Mesenchymal stem cell (in vitro differentiated cells and primary cell): ENCODE measurements at regions not wholly inside any gene's neighbourhood (a gene's known extent, or its start where the extent isn't known, plus 50 kb on each side); places are given as distances from the start of the nearest gene placed in this dataset.

Experiments
- DNase-seq: peaks from one replicate; pipeline ENCODE4 v3.0.0-alpha.2; 2013
- H2AFZ ChIP-seq: one replicate; pipeline ENCODE4 v1.6.1; 2013; ENCODE audit warnings: low read depth, mild to moderate bottlenecking, control low read depth, inconsistent platforms, low read length, moderate library complexity
- H2AK5ac ChIP-seq: 2 replicates; pipeline ENCODE4 v1.6.1; 2013; ENCODE audit warnings: low read length, moderate library complexity, mild to moderate bottlenecking, inconsistent platforms; ENCODE audit not compliant: severe bottlenecking
- H2BK120ac ChIP-seq: one replicate; pipeline ENCODE4 v1.6.1; 2013; ENCODE audit warnings: low read depth, mild to moderate bottlenecking, inconsistent platforms, low read length, moderate library complexity
- H2BK12ac ChIP-seq, 2 experiments: one replicate each; pipeline ENCODE4 v1.6.1; 2013; ENCODE audit warnings: inconsistent platforms in 2 of 2, low read length in 2 of 2, mild to moderate bottlenecking in 2 of 2, moderate library complexity in 2 of 2, control low read depth in 1 of 2
- H2BK15ac ChIP-seq: one replicate; pipeline ENCODE4 v1.6.1; 2013; ENCODE audit warnings: mild to moderate bottlenecking, low read depth, inconsistent platforms; ENCODE audit not compliant: poor library complexity, severe bottlenecking
- H2BK5ac ChIP-seq: 2 replicates; pipeline ENCODE4 v1.6.1; 2013; ENCODE audit warnings: low read depth, mild to moderate bottlenecking, low read length, control low read depth, inconsistent platforms; ENCODE audit not compliant: poor library complexity, severe bottlenecking
- H3K14ac ChIP-seq, 2 experiments: one replicate each; pipeline ENCODE4 v1.6.1; 2013; ENCODE audit warnings: inconsistent platforms in 2 of 2, low read length in 2 of 2, control low read depth in 1 of 2, mild to moderate bottlenecking in 1 of 2, moderate library complexity in 1 of 2
- H3K18ac ChIP-seq, 2 experiments: one replicate each; pipeline ENCODE4 v1.6.1; 2013; ENCODE audit warnings: inconsistent platforms in 2 of 2, low read length in 2 of 2, control low read depth in 1 of 2, low read depth in 1 of 2, mild to moderate bottlenecking in 1 of 2
- H3K23ac ChIP-seq, 2 experiments: one replicate each; pipeline ENCODE4 v1.6.1; 2013; ENCODE audit warnings: inconsistent platforms in 2 of 2, low read length in 2 of 2, mild to moderate bottlenecking in 2 of 2, moderate library complexity in 2 of 2, control low read depth in 1 of 2
- H3K27ac ChIP-seq: 2 replicates; pipeline ENCODE4 v1.5.1; 2013; ENCODE audit warnings: mild to moderate bottlenecking, moderate library complexity, low read length, control low read depth, inconsistent platforms; ENCODE audit not compliant: poor library complexity, severe bottlenecking
- H3K27me3 ChIP-seq, 2 experiments: 2 replicates each; pipeline versions ENCODE4 v1.6.1 to v1.7.0; 2013; ENCODE audit warnings: low read length in 2 of 2, mild to moderate bottlenecking in 2 of 2, moderate library complexity in 2 of 2, control low read depth in 1 of 2, inconsistent platforms in 1 of 2; ENCODE audit not compliant: control insufficient read depth in 1 of 2, insufficient read depth in 1 of 2
- H3K36me3 ChIP-seq, 2 experiments: 2 replicates each; pipeline versions ENCODE4 v1.6.1 to v1.7.0; 2013; ENCODE audit warnings: low read length in 2 of 2, control low read depth in 1 of 2, inconsistent platforms in 1 of 2, low read depth in 1 of 2, mild to moderate bottlenecking in 1 of 2; ENCODE audit not compliant: insufficient read depth in 2 of 2, control insufficient read depth in 1 of 2
- H3K4ac ChIP-seq, 2 experiments: one replicate each; pipeline ENCODE4 v1.6.1; 2013; ENCODE audit warnings: inconsistent platforms in 2 of 2, low read length in 2 of 2, mild to moderate bottlenecking in 2 of 2, moderate library complexity in 2 of 2, control low read depth in 1 of 2, low read depth in 1 of 2
- H3K4me1 ChIP-seq: 2 replicates; pipeline ENCODE4 v1.6.1; 2013; ENCODE audit warnings: low read depth, low read length, control low read depth; ENCODE audit not compliant: control insufficient read depth, insufficient read depth
- H3K4me2 ChIP-seq: 2 replicates; pipeline ENCODE4 v1.6.1; 2013; ENCODE audit warnings: low read length, mild to moderate bottlenecking, inconsistent platforms; ENCODE audit not compliant: poor library complexity, severe bottlenecking
- H3K4me3 ChIP-seq, 2 experiments: 2 replicates each; pipeline versions ENCODE4 v1.5.1 to v1.7.0; 2013; ENCODE audit warnings: low read length in 2 of 2, mild to moderate bottlenecking in 2 of 2, control low read depth in 1 of 2, low read depth in 1 of 2; ENCODE audit not compliant: insufficient read depth in 1 of 2
- H3K79me1 ChIP-seq: replicated peaks from 2 replicates; pipeline ENCODE4 v1.6.1; 2013; ENCODE audit warnings: mild to moderate bottlenecking, control low read depth, low read length, inconsistent platforms; ENCODE audit not compliant: poor library complexity, severe bottlenecking
- H3K9ac ChIP-seq: 2 replicates; pipeline ENCODE4 v1.7.0; 2013; ENCODE audit warnings: mild to moderate bottlenecking, low read length, moderate library complexity
- H3K9me3 ChIP-seq: 2 replicates; pipeline ENCODE4 v1.7.0; 2013; ENCODE audit warnings: mild to moderate bottlenecking, low read length; ENCODE audit not compliant: control insufficient read depth
- H4K8ac ChIP-seq: one replicate; pipeline ENCODE4 v1.6.1; 2013; ENCODE audit warnings: inconsistent platforms, mild to moderate bottlenecking, low read length, moderate library complexity
- H4K91ac ChIP-seq: one replicate; pipeline ENCODE4 v1.6.1; 2013; ENCODE audit warnings: mild to moderate bottlenecking, low read length, inconsistent platforms
- WGBS: methylation state at CpG from one replicate; pipeline ENCODE4 v1.1.7; 2013; ENCODE audit warnings: mixed read lengths; 5-methylcytosine and 5-hydroxymethylcytosine counted together

DNA sequence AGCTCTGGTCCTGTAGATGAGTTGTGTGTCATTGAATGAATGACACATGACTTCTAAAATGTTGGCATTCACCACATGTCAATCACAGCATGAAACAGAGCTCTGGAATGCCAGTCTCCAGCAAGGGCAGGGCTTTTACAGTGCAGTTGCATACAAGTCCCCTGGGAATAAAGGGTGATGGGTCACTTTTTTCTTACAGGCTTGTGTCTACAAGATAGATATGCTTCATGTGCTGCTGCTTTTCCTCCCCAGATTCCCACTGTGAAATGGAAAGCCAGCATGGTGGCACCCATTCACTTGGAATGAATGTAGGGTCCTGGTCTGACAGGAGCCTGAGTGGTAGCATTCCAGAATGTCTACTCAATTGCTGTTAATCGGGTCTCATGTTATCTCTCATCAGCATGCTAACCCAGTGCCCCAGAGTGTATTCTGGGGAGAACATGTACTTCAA lies 159.1 kb upstream of the KIT start:
- no peak overlapping the region for H4K91ac ChIP-seq
- peak; percentile 47 for DNase-seq
- H2AK5ac ChIP-seq = no peak overlapping the region
- no peak overlapping the region for H3K18ac ChIP-seq
- no peaks in the 10 kb centered on the region for H3K79me1 ChIP-seq
- H3K4me3 ChIP-seq = no peak overlapping the region
- H3K4me2 ChIP-seq = no peak overlapping the region
- no peak overlapping the region for H3K14ac ChIP-seq
- H3K27ac ChIP-seq = peak overlapping the region; percentile 78
- WGBS = 33% methylated on average over 1 of the region's 1 CpG
- no peaks in the 10 kb centered on the region for H3K27me3 ChIP-seq
- H2BK5ac ChIP-seq = no peak overlapping the region
- no peak overlapping the region for H3K4ac ChIP-seq
- no peaks in the 10 kb centered on the region for H3K36me3 ChIP-seq
- peaks cover 8% of the 10 kb centered on the region for H3K4me1 ChIP-seq
- no peaks in the 10 kb centered on the region for H3K9me3 ChIP-seq
- no peak overlapping the region for H3K9ac ChIP-seq
- no peak overlapping the region for H3K23ac ChIP-seq
- H2AFZ ChIP-seq = no peak overlapping the region
- H2BK120ac ChIP-seq = no peak overlapping the region
- no peak overlapping the region for H2BK15ac ChIP-seq
- no peak overlapping the region for H2BK12ac ChIP-seq
- H4K8ac ChIP-seq = no peak overlapping the region

DNA sequence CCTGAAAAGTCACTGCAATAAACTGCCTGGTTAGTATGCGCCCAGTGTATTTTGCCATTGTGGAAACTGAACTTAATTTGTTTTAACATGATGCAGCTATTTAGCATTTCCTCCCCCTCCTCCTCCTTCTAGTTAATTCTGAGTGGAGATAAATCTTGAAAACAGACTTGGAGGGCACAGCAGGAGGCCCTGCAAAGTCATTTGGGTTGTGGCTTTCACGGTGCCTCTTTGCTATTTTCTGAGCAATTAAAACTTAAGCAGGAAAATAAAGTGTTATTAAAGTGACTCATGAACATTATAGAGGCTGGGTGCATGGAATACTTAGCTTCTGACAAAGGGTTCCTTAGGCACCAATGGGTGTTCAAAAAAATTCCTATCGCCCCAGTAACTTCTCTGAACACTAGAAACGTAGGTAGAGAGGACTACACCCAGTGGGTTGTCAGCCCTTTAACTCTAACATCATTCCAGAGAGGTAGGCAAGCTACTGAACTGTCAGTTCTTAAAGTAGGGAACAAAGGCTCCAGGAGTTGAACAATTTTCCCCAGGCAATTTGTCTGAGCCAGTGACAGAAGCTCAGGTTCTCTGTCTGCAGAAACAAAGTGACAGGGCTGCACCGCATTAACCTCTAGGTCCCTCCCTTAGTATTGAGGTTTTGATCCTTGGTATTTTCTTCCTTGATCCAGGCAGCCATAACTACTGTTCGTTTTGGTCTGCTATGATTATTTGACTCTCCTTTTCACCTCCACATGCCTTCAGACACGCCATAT lies 158.3 kb upstream of the KIT start:
- no peak for DNase-seq
- no peak overlapping the region for H4K91ac ChIP-seq
- no peak overlapping the region for H3K4me3 ChIP-seq
- H3K27ac ChIP-seq = peak overlapping the region; percentile 78
- H3K14ac ChIP-seq = no peak overlapping the region
- no peak overlapping the region for H2AK5ac ChIP-seq
- H3K27me3 ChIP-seq = no peaks in the 10 kb centered on the region
- peaks cover 8% of the 10 kb centered on the region for H3K4me1 ChIP-seq
- H3K23ac ChIP-seq = no peak overlapping the region
- H2BK12ac ChIP-seq = no peak overlapping the region
- no peak overlapping the region for H2BK120ac ChIP-seq
- H3K9me3 ChIP-seq = no peaks in the 10 kb centered on the region
- H3K4me2 ChIP-seq = no peak overlapping the region
- WGBS = 73% methylated on average over 6 of the region's 7 CpGs
- H2AFZ ChIP-seq = no peak overlapping the region
- no peak overlapping the region for H2BK5ac ChIP-seq
- no peaks in the 10 kb centered on the region for H3K79me1 ChIP-seq
- no peak overlapping the region for H3K4ac ChIP-seq
- no peak overlapping the region for H2BK15ac ChIP-seq
- peak overlapping the region in 1 of 2 experiments; percentile 21 for H3K18ac ChIP-seq
- H3K9ac ChIP-seq = no peak overlapping the region
- H4K8ac ChIP-seq = no peak overlapping the region
- no peaks in the 10 kb centered on the region for H3K36me3 ChIP-seq

DNA sequence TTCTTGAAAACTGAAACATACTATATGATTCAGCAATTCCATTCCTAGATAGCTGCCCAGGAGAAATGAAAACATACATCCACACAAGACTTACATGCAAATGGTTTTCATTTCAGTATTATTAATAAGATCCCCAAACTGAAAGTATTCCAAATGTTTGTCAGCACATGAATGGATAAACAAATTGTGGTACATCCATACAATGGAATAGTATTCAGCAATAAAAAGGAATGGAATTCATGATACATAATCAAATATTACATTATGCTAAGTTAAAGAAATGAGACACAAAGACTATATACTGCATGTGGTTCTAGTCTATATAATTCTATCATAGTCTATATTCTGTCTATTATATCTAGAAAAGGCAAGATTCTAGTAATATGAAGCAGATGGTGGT lies 152.4 kb upstream of the KIT start:
- H2BK120ac ChIP-seq = no peak overlapping the region
- H4K8ac ChIP-seq = no peak overlapping the region
- H3K4ac ChIP-seq = no peak overlapping the region
- H3K9me3 ChIP-seq = peaks cover 10% of the 10 kb centered on the region
- no peaks in the 10 kb centered on the region for H3K4me1 ChIP-seq
- H2AFZ ChIP-seq = no peak overlapping the region
- H2AK5ac ChIP-seq = no peak overlapping the region
- no peak overlapping the region for H2BK15ac ChIP-seq
- H3K23ac ChIP-seq = no peak overlapping the region
- no peak overlapping the region for H3K14ac ChIP-seq
- H3K36me3 ChIP-seq = no peaks in the 10 kb centered on the region
- H3K9ac ChIP-seq = no peak overlapping the region
- no peaks in the 10 kb centered on the region for H3K27me3 ChIP-seq
- no peak overlapping the region for H4K91ac ChIP-seq
- H3K4me3 ChIP-seq = no peak overlapping the region
- no peak for DNase-seq
- no peak overlapping the region for H2BK12ac ChIP-seq
- no peak overlapping the region for H3K4me2 ChIP-seq
- no peak overlapping the region for H2BK5ac ChIP-seq
- H3K18ac ChIP-seq = no peak overlapping the region
- no peaks in the 10 kb centered on the region for H3K79me1 ChIP-seq
- no peak overlapping the region for H3K27ac ChIP-seq

DNA sequence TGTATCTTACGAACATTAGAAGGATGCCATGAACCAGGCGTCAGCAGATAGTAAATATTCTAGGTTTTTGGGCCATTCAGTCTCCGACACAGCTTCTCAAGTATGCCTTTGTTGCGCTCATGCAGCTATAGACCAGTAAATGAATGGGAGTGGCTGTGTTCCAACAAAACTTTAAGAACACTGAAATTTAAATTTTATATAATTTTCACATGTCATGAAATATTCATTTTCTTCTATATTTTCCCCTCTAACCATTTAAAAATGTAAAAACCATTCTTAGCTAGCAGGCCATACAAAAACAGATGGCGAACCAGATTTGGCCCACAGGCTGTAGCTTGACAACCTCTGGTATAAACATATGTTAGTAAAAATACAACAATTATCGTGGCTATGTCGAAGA lies 151.8 kb upstream of the KIT start:
- no peak overlapping the region for H3K18ac ChIP-seq
- peaks cover 10% of the 10 kb centered on the region for H3K9me3 ChIP-seq
- H2AK5ac ChIP-seq = no peak overlapping the region
- no peaks in the 10 kb centered on the region for H3K79me1 ChIP-seq
- no peak overlapping the region for H2BK15ac ChIP-seq
- no peak overlapping the region for H3K9ac ChIP-seq
- H2BK5ac ChIP-seq = no peak overlapping the region
- no peak overlapping the region for H2BK12ac ChIP-seq
- H4K8ac ChIP-seq = no peak overlapping the region
- H3K27ac ChIP-seq = no peak overlapping the region
- H3K4ac ChIP-seq = no peak overlapping the region
- no peaks in the 10 kb centered on the region for H3K36me3 ChIP-seq
- no peak overlapping the region for H3K14ac ChIP-seq
- no peak overlapping the region for H2BK120ac ChIP-seq
- H2AFZ ChIP-seq = no peak overlapping the region
- no peak overlapping the region for H3K23ac ChIP-seq
- no peak overlapping the region for H3K4me2 ChIP-seq
- DNase-seq = no peak
- no peaks in the 10 kb centered on the region for H3K27me3 ChIP-seq
- H3K4me1 ChIP-seq = no peaks in the 10 kb centered on the region
- no peak overlapping the region for H3K4me3 ChIP-seq
- WGBS = 89% methylated on average over 3 of the region's 7 CpGs
- no peak overlapping the region for H4K91ac ChIP-seq
